ENCODE measurements at regions not wholly inside any gene's neighbourhood (a gene's known extent, or its start where the extent isn't known, plus 50 kb on each side); places are given as distances from the start of the nearest gene placed in this dataset.

- Histone ChIP-seq H3K36me3 (replicated peaks in 1 of 2; ENCODE audit: control extremely low read depth in 1 of 2, control insufficient read depth in 1 of 2, extremely low read depth in 1 of 2, insufficient read depth in 2 of 2, low read length in 1 of 2) (no peaks in the 10 kb centered on the region), H3K27me3 (replicated peaks in 1 of 4; ENCODE audit: control extremely low read depth in 1 of 4, control insufficient read depth in 3 of 4, insufficient read depth in 4 of 4, low read length in 3 of 4) (no peaks in the 10 kb centered on the region), H3K4me1 (ENCODE audit: control insufficient read depth in 2 of 2, insufficient read depth in 2 of 2, low read length in 2 of 2) (no peaks in the 10 kb centered on the region), H4K20me1 (ENCODE audit: control insufficient read depth, insufficient read depth, low read length, poor library complexity, severe bottlenecking) (no peaks in the 10 kb centered on the region), H2AFZ (ENCODE audit: insufficient read depth, low read depth, low read length, poor library complexity, severe bottlenecking) (no peak overlapping the region), H3K79me2 (ENCODE audit: control insufficient read depth, insufficient read depth, low read length) (no peaks in the 10 kb centered on the region), H3K9ac (ENCODE audit: low read length) (no peak overlapping the region), H3K9me3 (ENCODE audit: control extremely low read depth in 1 of 3, control insufficient read depth in 2 of 3, insufficient read depth in 1 of 3, low read length in 2 of 3) (peaks cover 0 to 3% (median 0%) of the 10 kb centered on the region in 3 donors), H3K4me2 (replicated peaks; ENCODE audit: low read depth, low read length, poor library complexity, severe bottlenecking) (no peak overlapping the region), H3K4me3 (ENCODE audit: control extremely low read depth in 1 of 5, extremely low read depth in 1 of 5, insufficient read depth in 1 of 5, low read depth in 2 of 5, low read length in 4 of 5) (no peak overlapping the region), H3K27ac (ENCODE audit: low read length in 2 of 2) (no peak overlapping the region)
- DNase-seq (no peak), ATAC-seq (ENCODE audit: low read depth) (no peak)
- no peak overlapping the region for H3K4me3 Mint-ChIP-seq
- ChIA-PET CTCF (no interaction called here), POLR2A (no interaction called here)
- TF ChIP-seq CTCF (IDR thresholded peaks at IDR 0.05) (no peak), EZH2 (IDR thresholded peaks at IDR 0.05; ENCODE audit: borderline replicate concordance, insufficient read depth, low read depth, low read length, poor library complexity, severe bottlenecking) (no peak)
- H3K4me1 Mint-ChIP-seq: no peaks in the 10 kb centered on the region
- WGBS (ENCODE audit: insufficient coverage): 96% methylated on average over 2 of the region's 2 CpGs
- peaks cover 5% of the 10 kb centered on the region for H3K27me3 Mint-ChIP-seq
- no peaks in the 10 kb centered on the region for H3K9me3 Mint-ChIP-seq (ENCODE audit: insufficient read depth)
- H3K27ac Mint-ChIP-seq: no peak overlapping the region
- intact Hi-C loops (cut with micrococcal nuclease): no loop called here
Measured at GRCh38 chr14:61968207-61968606, 206.0 kb downstream of the SNAPC1 start.

- H2AFZ ChIP-seq (ENCODE audit: insufficient read depth, low read depth, low read length, poor library complexity, severe bottlenecking): no peak overlapping the region
- H3K4me1 ChIP-seq (ENCODE audit: control insufficient read depth in 2 of 2, insufficient read depth in 2 of 2, low read length in 2 of 2): no peaks in the 10 kb centered on the region
- H3K4me3 Mint-ChIP-seq: no peak overlapping the region
- no peak overlapping the region for H3K4me2 ChIP-seq (replicated peaks; ENCODE audit: low read depth, low read length, poor library complexity, severe bottlenecking)
- H3K4me1 Mint-ChIP-seq: no peaks in the 10 kb centered on the region
- CTCF ChIA-PET: no interaction called here
- H4K20me1 ChIP-seq (ENCODE audit: control insufficient read depth, insufficient read depth, low read length, poor library complexity, severe bottlenecking): no peaks in the 10 kb centered on the region
- H3K9me3 Mint-ChIP-seq (ENCODE audit: insufficient read depth): no peaks in the 10 kb centered on the region
- no peak overlapping the region for H3K4me3 ChIP-seq (ENCODE audit: control extremely low read depth in 1 of 5, extremely low read depth in 1 of 5, insufficient read depth in 1 of 5, low read depth in 2 of 5, low read length in 4 of 5)
- H3K36me3 ChIP-seq (replicated peaks in 1 of 2; ENCODE audit: control extremely low read depth in 1 of 2, control insufficient read depth in 1 of 2, extremely low read depth in 1 of 2, insufficient read depth in 2 of 2, low read length in 1 of 2): no peaks in the 10 kb centered on the region
- H3K79me2 ChIP-seq (ENCODE audit: control insufficient read depth, insufficient read depth, low read length): no peaks in the 10 kb centered on the region
- ATAC-seq (ENCODE audit: low read depth) (no peak), DNase-seq (no peak)
- peaks cover 1 to 13% (median 12%) of the 10 kb centered on the region in 3 donors for H3K9me3 ChIP-seq (ENCODE audit: control extremely low read depth in 1 of 3, control insufficient read depth in 2 of 3, insufficient read depth in 1 of 3, low read length in 2 of 3)
- TF ChIP-seq CTCF (IDR thresholded peaks at IDR 0.05) (no peak), EZH2 (IDR thresholded peaks at IDR 0.05; ENCODE audit: borderline replicate concordance, insufficient read depth, low read depth, low read length, poor library complexity, severe bottlenecking) (no peak)
- H3K9ac ChIP-seq (ENCODE audit: low read length): no peak overlapping the region
- no CpG with 5 or more reads among the region's 3 CpGs for WGBS (ENCODE audit: insufficient coverage)
- POLR2A ChIA-PET: no interaction called here
- intact Hi-C loops (cut with micrococcal nuclease): no loop called here
- no peak overlapping the region for H3K27ac ChIP-seq (ENCODE audit: low read length in 2 of 2)
- H3K27ac Mint-ChIP-seq: no peak overlapping the region
- H3K27me3 Mint-ChIP-seq: peaks cover 5% of the 10 kb centered on the region
- no peaks in the 10 kb centered on the region for H3K27me3 ChIP-seq (replicated peaks in 1 of 4; ENCODE audit: control extremely low read depth in 1 of 4, control insufficient read depth in 3 of 4, insufficient read depth in 4 of 4, low read length in 3 of 4)
Measured at GRCh38 chr14:61972711-61973110, 210.5 kb downstream of the SNAPC1 start.
